ENCODE measurements at regions not wholly inside any gene's neighbourhood (a gene's known extent, or its start where the extent isn't known, plus 50 kb on each side); places are given as distances from the start of the nearest gene placed in this dataset.

GRCh38 chr6:4296552-4296951, 161.2 kb upstream of the ECI2 start:
- Histone ChIP-seq H4K20me1 (ENCODE audit: insufficient read depth, low read length) (no peaks in the 10 kb centered on the region), H3K4me2 (ENCODE audit: insufficient read depth, low read length) (no peak overlapping the region), H3K36me3 (ENCODE audit: insufficient read depth, low read length) (no peaks in the 10 kb centered on the region), H3K27me3 (ENCODE audit: insufficient read depth, low read length) (peaks cover 4% of the 10 kb centered on the region), H2AFZ (ENCODE audit: low read length) (no peak overlapping the region), H3K4me1 (ENCODE audit: insufficient read depth, low read length) (no peaks in the 10 kb centered on the region), H3K27ac (ENCODE audit: low read depth, low read length) (no peak overlapping the region), H3K79me2 (ENCODE audit: insufficient read depth, low read length) (no peaks in the 10 kb centered on the region), H3K4me3 (ENCODE audit: insufficient read depth, low read length) (no peak overlapping the region), H3K9me3 (ENCODE audit: low read depth, low read length) (no peaks in the 10 kb centered on the region)
- no peak for DNase-seq (ENCODE audit: insufficient read length, low spot score, missing footprints)
- TF ChIP-seq CTCF (IDR thresholded peaks at IDR 0.05; ENCODE audit: extremely low read depth, low read depth, low read length) = no peak

- Histone ChIP-seq H2AFZ (ENCODE audit: low read length) (no peak overlapping the region), H3K9me3 (ENCODE audit: low read depth, low read length) (no peaks in the 10 kb centered on the region), H3K27ac (ENCODE audit: low read depth, low read length) (no peak overlapping the region), H3K4me1 (ENCODE audit: insufficient read depth, low read length) (no peaks in the 10 kb centered on the region), H3K27me3 (ENCODE audit: insufficient read depth, low read length) (peaks cover 4% of the 10 kb centered on the region), H3K4me2 (ENCODE audit: insufficient read depth, low read length) (no peak overlapping the region), H4K20me1 (ENCODE audit: insufficient read depth, low read length) (no peaks in the 10 kb centered on the region), H3K36me3 (ENCODE audit: insufficient read depth, low read length) (no peaks in the 10 kb centered on the region), H3K4me3 (ENCODE audit: insufficient read depth, low read length) (no peak overlapping the region), H3K79me2 (ENCODE audit: insufficient read depth, low read length) (no peaks in the 10 kb centered on the region)
- no peak for DNase-seq (ENCODE audit: insufficient read length, low spot score, missing footprints)
- no peak for TF ChIP-seq CTCF (IDR thresholded peaks at IDR 0.05; ENCODE audit: extremely low read depth, low read depth, low read length)
Measured at GRCh38 chr6:4295783-4296155, 160.4 kb upstream of the ECI2 start.

GRCh38 chr6:4295058-4295782, 159.8 kb upstream of the ECI2 start:
- H2AFZ ChIP-seq (ENCODE audit: low read length) = no peak overlapping the region
- H3K4me1 ChIP-seq (ENCODE audit: insufficient read depth, low read length) = no peaks in the 10 kb centered on the region
- H3K9me3 ChIP-seq (ENCODE audit: low read depth, low read length) = no peaks in the 10 kb centered on the region
- H3K27ac ChIP-seq (ENCODE audit: low read depth, low read length) = no peak overlapping the region
- TF ChIP-seq CTCF (IDR thresholded peaks at IDR 0.05; ENCODE audit: extremely low read depth, low read depth, low read length) = no peak
- peaks cover 4% of the 10 kb centered on the region for H3K27me3 ChIP-seq (ENCODE audit: insufficient read depth, low read length)
- no peak for DNase-seq (ENCODE audit: insufficient read length, low spot score, missing footprints)
- no peak overlapping the region for H3K4me3 ChIP-seq (ENCODE audit: insufficient read depth, low read length)
- no peaks in the 10 kb centered on the region for H4K20me1 ChIP-seq (ENCODE audit: insufficient read depth, low read length)
- no peaks in the 10 kb centered on the region for H3K79me2 ChIP-seq (ENCODE audit: insufficient read depth, low read length)
- no peak overlapping the region for H3K4me2 ChIP-seq (ENCODE audit: insufficient read depth, low read length)
- H3K36me3 ChIP-seq (ENCODE audit: insufficient read depth, low read length) = no peaks in the 10 kb centered on the region

GRCh38 chr6:4294636-4295035, 159.3 kb upstream of the ECI2 start:
- Histone ChIP-seq H2AFZ (ENCODE audit: low read length) (no peak overlapping the region), H3K4me1 (ENCODE audit: insufficient read depth, low read length) (no peaks in the 10 kb centered on the region), H4K20me1 (ENCODE audit: insufficient read depth, low read length) (no peaks in the 10 kb centered on the region), H3K36me3 (ENCODE audit: insufficient read depth, low read length) (no peaks in the 10 kb centered on the region), H3K9me3 (ENCODE audit: low read depth, low read length) (no peaks in the 10 kb centered on the region), H3K27me3 (ENCODE audit: insufficient read depth, low read length) (peaks cover 4% of the 10 kb centered on the region), H3K27ac (ENCODE audit: low read depth, low read length) (no peak overlapping the region), H3K4me2 (ENCODE audit: insufficient read depth, low read length) (no peak overlapping the region), H3K4me3 (ENCODE audit: insufficient read depth, low read length) (no peak overlapping the region), H3K79me2 (ENCODE audit: insufficient read depth, low read length) (no peaks in the 10 kb centered on the region)
- DNase-seq (ENCODE audit: insufficient read length, low spot score, missing footprints) = no peak
- TF ChIP-seq CTCF (IDR thresholded peaks at IDR 0.05; ENCODE audit: extremely low read depth, low read depth, low read length) = no peak
